GM21515 (cell line): ENCODE measurements at regions not wholly inside any gene's neighbourhood (a gene's known extent, or its start where the extent isn't known, plus 50 kb on each side); places are given as distances from the start of the nearest gene placed in this dataset.

Experiments used
- ATAC-seq: cut with Tn5 transposase; IDR thresholded peaks from one replicate; pipeline ENCODE4 v1.9.1; 2021; ENCODE audit not compliant: unreplicated experiment

- ATAC-seq = no peak
These were observed 263.8 kb downstream of the SYK start for GRCh38 chr9:91065231-91066041.

GRCh38 chr9:91066042-91066415 lies 264.4 kb downstream of the SYK start:
- no peak for ATAC-seq

- ATAC-seq = no peak
These were observed 265.2 kb downstream of the SYK start for GRCh38 chr9:91066856-91067255.

GRCh38 chr9:91067306-91067860 lies 265.8 kb downstream of the SYK start:
- no peak for ATAC-seq

- ATAC-seq = no peak
These were observed 269.8 kb downstream of the SYK start for GRCh38 chr9:91071184-91071990.

GRCh38 chr9:91073049-91073810 lies 271.6 kb downstream of the SYK start:
- ATAC-seq = no peak

- ATAC-seq = no peak
These were observed 272.5 kb downstream of the SYK start for GRCh38 chr9:91073811-91074771.

- no peak for ATAC-seq
These were observed 273.2 kb downstream of the SYK start for GRCh38 chr9:91074866-91075265.

GRCh38 chr9:91075279-91075678 lies 273.7 kb downstream of the SYK start:
- no peak for ATAC-seq

- no peak for ATAC-seq
These were observed 276.2 kb downstream of the SYK start for GRCh38 chr9:91077624-91078368.

GRCh38 chr9:91078369-91078695 lies 276.7 kb downstream of the SYK start:
- no peak for ATAC-seq

GRCh38 chr9:91082731-91083130 lies 279.0 kb downstream of the AUH start:
- no peak for ATAC-seq

- ATAC-seq = no peak
These were observed 276.7 kb downstream of the AUH start for GRCh38 chr9:91084896-91085516.

- ATAC-seq = no peak
These were observed 276.0 kb downstream of the AUH start for GRCh38 chr9:91085517-91086291.

- no peak for ATAC-seq
These were observed 274.9 kb downstream of the AUH start for GRCh38 chr9:91086657-91087461.

GRCh38 chr9:91087462-91087759 lies 274.3 kb downstream of the AUH start:
- ATAC-seq = no peak

- no peak for ATAC-seq
These were observed 272.2 kb downstream of the AUH start for GRCh38 chr9:91089405-91090129.
